CD4-positive, alpha-beta T cell treated with Interleukin-4 for 4 hours (primary cell): ENCODE measurements at regions not wholly inside any gene's neighbourhood (a gene's known extent, or its start where the extent isn't known, plus 50 kb on each side); places are given as distances from the start of the nearest gene placed in this dataset.
A peak's percentile ranks its signal among the peaks of the same experiment; 100 is the strongest.
"Not testable (repeated sequence)": the region's sequence is repeated elsewhere in the genome, so short reads cannot be mapped to it uniquely, and the experiment has no call there.

ENCODE experiments used
- DNase-seq: peaks from one replicate; pipeline ENCODE4 v3.0.0-alpha.2; 2020

DNA sequence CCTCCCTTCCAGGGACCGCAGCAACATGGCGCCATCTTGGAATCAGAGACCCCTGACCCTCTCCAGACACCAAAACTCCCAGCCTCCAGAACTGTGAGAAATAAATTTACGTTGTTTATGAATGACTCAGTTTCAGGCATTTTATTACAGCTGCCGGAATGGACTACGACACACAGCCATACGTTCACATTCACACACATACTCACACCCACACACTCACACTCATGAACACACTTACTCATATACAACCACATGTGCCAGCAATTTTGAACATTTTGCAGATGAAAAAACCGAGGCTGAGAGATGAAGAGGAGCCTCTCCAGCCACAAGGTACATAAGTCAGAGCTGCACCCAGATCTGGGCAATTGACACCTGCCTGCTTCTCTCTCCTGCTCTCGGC, 151.0 kb upstream of the RAB4A start:
- no peak for DNase-seq

DNA sequence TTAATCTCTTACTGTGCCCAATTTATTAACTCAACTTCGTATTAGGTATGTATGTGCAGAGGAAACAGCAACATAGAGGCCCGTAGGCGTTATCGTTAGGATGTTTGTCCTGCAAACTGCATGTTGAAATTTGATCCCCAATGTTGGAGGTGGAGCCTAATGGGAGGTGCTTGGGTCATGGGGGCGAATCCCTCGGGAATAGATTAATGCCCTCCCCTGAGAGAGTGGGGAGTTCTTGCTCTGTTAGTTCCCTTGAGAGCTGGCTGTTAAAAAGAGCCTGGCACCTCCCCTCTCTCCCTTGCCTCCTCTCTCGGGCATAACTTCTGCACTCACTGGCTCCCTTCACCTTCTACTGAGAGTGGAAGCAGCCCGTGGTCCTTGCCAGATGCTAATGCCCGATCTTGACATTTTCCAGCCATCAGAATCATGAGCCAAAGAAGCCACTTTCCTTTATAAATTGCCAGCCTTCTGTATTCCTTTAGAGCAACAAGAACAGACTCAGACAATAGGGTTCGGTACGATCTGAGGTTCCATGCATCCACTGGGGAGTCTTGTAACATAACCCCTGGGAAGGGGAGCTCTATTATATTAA, 149.0 kb upstream of the RAB4A start:
- no peak for DNase-seq

DNA sequence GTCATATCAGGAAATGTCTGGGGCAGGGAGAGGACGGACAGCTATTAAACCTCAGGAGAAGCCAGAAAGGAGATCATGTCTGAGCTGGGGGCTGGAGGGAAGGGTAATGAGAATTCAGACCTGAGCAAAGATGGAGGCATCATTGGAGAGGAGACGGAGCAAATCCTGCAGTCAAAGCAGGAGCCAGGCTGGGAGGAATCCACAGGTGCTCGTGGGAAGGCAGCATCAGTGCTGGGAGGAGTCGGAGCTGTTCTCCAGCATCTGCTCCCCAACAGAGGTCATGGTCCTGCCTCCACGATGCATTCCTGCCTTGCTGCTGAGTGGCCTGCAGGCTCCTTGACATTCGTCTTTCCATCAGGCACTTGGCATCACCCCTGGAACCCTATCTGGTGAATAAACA, 148.3 kb upstream of the RAB4A start:
- no peak for DNase-seq

DNA sequence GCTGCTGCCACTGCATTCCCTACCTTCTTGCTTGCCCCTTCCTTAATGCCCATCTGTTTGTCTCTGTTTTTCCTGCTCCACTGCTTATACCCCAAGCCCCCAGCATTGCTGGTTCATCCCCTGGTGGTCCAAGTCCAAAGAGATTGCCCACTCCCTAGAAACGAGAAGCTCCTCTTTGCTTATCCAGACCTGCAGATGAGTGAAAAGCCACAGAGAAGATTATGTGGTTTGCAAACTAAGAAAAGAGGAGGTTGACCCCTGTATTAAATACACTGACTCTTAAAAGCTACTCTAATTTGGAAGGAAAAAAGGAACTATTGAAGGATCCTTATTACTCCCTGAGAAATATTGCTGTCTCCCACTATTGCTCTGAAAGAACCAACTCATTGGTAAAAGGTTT, 146.8 kb upstream of the RAB4A start:
- DNase-seq: no peak

DNA sequence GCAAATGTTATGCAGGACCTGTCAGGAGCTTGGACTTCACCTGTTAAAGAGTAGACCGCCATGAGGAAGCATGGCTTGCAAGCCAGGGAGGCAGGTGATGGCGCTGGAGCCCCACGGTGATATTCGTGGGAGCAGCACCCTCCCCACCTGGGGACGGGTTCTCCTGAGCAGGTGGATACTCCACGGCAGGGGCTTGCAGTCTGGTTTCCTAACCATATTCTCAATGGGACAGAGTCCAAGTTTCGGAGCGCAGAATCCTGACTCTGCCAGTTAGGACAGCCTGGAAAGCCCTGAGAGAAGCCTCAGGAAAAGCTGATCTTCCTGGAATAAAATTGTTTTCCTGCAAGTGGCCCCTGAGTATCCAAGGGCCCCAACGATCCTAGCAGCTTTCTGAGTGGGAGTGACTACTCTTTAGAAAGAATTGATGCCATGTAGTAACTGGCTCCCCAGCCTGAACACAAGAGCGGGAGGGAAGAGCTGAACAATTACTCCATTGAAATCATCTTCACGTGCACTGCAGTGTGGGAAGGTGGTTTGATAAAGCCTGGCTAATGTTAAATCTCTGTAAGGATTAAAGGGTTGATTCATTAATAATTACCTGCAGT, 146.3 kb upstream of the RAB4A start:
- DNase-seq: no peak

DNA sequence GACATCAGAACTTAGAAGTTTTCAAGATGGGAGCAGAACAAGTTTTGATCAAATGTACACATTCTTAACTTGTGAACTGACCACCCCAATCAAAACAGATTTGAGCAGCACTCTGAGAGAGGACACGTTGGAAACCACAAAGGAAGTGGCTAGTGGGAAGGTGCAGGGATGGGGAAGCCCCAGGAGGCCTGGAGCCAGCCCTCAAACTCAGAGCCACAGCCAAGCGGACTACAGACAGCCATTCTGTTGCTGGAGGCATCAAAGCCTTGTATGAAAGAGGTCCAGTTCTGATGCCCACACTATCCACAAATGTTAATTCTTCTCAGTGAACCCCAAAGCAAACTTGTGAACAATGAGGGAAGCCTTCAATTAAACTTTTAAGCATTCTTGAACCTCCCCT, 143.6 kb upstream of the RAB4A start:
- no peak for DNase-seq

DNA sequence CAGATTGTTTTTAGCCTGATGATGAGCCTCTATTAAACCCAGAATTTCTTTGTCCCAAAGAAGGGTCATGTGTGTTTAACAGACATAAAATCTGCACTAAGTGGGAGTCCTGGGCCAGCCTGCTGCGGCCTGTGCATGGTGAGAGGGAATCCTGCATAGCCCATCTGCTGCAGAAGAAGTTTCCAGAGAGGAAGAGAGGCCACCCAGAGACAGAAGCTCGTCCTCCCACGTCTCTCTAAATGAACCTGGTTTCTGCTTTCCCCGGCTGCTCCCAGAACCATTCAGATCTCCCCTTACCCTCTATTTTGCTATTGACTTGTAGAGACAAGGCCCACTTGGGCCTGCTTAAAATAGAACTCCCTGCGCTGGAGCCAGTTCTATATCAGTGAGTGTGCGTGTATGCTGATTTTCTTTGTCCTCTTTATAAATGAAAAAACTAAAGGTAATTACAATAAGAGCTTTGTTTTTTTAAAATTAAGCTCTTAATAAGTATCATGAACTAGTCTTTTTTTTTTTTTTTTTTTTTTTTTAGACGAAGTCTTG, 142.8 kb upstream of the RAB4A start:
- DNase-seq: no peak

DNA sequence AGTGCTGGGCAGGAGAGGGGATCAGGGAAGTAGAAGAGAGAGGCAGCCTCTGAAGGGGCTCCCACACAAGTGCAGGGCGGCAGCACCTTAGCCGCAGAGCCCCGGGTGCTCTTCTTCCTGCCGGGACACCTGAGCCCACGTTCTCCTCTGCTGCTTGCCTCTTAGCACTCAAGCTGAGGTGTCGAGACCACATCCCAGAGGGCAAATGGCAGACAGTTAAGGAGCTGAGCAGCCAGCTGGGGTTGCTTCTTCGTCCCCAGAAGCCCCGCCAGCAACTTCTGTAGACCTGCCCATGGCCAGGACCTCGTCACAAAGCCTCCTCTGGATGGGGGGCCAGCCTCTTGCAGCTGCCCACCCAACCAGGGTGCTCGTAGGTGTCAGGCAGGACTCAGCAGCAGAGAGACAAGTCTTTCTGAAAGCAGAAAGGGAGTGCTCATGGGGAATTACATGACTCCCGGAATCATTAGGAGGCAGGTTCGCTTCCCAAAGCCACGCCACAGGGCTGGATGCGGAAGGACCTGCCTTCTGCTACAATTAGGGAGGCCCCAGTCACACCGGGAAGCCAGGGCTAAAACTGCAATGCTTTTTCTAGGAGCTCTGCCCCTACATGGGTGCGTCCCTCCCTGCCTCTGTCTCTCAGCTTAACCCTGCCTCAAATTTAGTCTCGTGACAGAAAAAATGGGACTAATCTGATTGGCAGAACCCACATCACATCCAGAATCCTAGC, 141.4 kb upstream of the RAB4A start:
- peak; percentile 26 for DNase-seq

DNA sequence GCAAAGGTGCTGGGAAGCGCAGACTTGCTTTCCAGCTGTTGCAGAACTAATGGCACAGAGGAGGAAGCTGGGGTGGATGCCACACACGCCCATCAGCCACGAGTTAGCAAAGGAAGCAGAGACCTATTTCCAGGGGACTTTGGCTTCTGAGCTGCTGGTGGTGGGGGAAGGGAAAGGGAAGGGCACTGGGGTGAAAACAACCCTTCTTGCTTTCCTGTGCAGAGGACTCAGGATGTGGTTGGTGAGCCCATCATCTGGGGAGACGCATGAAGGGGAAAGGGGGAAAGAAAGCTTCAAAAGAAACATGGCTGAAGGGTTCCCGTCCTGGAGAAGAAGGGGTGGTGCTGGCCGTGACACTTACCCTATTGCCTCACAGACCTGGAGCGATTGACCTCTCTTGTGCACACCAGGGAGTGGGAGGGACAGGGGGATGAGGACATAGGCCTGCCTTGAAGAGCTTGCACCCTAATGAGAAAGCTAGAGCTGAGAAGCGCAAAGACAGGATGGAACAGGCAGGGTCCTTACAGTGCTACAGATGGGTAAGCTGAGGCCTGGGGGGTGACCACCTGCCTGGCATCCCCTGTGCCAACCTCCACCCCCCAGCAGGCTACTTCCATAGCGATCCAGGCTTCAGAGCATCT, 140.8 kb upstream of the RAB4A start:
- DNase-seq: peak; percentile 26

DNA sequence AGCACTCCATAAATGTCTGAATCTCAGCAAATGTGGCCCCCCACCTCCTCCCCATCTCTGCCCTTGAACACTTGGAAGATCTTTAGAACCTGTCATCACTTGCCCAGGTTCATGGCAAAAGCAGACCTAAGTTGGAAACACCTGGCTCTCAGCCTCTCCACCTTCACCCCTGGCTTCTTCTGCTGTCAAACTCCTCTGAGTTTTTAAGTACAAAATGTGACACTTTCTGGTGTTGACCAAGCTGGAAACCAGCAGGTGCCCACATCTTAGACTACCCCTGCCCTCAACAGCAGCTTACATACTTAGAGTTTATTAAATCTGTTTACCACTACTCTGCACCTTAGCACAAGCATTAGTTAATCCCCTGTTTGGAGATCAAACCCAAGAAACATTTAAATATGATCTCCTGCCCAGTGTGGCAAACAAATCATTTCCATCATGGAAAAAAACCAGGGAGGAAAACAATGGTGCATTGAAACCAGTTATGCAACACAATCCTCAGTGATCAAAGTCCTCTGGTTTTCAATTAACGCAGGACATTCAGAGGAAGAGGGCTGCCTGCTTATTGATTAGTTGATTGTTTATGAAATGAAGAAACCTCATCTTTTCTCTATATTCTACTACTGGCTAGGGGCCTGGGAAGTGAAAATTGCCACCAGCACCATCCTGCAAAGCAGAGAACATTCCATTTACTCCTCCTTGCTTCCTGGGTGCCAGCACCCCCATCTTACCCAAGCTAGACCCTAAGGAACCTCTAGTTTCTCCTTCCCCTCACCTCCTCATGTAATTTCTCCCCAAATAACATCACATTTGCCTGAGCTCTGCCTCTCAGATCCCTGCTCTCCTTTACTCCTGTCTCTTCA, 139.4 kb upstream of the RAB4A start:
- no peak for DNase-seq

DNA sequence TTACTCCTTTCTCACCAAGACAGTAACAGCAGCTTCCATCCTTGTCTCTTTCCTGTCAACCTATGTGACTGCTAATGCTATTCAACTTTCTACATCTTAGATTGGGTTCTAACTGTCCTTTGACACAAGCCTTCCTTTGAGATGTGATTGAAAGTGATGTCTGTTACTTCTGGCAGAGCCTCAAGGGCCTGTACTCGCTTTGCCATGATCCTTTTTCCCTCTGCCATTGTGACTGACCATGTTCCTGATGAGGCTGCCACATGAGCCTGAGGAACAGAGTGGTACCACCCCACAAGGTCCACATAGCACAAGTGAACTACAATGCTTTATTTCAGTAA, 138.8 kb upstream of the RAB4A start:
- DNase-seq: no peak

DNA sequence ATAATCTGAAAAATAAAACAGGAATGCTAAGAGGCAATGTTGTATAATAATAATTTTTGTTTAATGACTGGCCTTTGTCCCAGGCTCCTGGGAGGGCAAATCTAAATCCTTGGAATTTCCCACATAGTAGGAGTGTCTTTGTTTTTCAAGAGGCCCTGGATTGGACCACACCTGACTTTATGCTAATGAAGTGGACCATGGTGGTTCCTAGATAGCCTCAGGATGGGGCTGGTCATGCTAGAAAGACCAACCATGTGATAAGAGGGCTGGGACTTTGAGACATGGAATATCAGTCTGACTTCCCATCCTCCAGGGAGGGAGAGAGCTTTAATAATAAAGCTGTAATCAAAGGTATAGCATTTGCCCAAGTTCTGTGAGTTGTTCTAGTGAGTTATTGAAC, 138.2 kb upstream of the RAB4A start:
- no peak for DNase-seq

DNA sequence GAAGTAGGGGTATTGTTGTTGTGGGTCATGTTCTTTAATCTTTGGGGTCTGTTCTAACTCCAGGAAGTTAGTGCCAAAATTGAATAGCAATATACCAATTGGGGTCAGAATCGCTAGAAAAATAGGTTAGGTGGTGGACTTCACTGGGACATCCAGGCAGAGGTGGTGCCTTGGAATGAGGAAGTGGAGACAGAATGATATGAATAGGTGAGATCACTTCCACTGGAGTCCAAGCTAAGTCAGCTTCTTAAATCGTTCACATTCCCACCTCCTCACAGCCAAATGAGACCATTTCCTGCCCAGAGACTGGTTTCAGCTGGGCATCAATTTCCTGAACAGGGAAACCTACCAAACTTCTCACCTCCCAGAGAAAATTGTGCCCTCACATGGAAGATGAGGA, 137.8 kb upstream of the RAB4A start:
- DNase-seq: no peak

DNA sequence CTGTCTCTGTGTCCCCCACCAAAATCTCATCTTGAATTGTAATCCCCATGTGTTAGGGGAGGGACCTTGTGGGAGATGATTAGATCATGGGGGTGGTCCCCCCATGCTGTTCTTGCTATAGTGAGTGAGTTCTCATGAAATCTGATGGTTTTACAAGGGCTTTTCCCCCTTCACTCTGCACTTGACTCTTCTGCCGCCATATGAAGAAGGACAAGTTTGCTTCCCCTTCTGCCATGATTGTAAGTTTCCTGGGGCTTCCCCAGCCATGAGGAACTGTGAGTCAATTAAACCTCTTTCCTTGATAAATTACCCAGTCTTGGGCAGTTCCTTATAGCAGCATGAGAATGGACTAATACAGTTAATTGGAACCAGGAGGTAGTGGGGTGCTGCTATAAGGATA, 137.1 kb upstream of the RAB4A start:
- DNase-seq: no peak

DNA sequence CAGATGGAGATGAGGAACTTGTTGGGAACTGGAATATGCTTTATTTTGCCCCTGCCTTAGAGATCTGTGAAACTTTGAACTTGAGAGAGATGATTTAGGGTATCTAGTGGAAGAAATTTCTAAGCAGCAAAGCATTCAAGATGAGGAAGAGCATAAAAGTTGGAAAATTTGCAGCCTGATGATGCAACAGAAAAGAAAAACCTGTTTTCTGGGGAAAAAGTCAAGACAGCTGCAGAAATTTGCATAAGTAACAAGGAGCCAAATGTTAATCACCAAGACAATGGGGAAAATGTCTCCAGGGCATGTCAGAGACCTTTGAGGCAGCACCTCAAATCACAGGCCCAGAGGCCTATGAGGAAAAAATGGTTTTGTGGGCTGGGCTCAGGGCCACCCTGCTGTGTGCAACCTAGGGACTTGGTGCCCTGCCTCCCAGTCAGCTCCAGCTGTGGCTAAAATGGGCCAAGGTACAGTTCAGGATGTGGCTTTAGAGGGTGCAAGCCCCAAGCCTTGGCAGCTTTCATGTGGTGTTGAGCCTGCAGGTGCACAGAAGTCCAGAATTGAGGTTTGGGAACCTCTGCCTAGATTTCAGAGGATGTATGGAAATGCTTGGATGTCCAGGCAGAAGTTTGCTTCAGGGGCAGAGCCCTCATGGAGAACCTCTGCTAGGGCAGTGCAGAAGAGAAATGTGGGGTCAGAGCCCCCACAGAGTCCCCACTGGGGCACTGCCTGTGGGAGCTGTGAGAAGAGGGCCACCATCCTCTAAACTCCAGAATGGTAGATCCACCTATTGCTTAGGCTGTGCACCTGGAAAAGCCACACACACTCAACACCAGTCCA, 136.3 kb upstream of the RAB4A start:
- not testable (repeated sequence) for DNase-seq

DNA sequence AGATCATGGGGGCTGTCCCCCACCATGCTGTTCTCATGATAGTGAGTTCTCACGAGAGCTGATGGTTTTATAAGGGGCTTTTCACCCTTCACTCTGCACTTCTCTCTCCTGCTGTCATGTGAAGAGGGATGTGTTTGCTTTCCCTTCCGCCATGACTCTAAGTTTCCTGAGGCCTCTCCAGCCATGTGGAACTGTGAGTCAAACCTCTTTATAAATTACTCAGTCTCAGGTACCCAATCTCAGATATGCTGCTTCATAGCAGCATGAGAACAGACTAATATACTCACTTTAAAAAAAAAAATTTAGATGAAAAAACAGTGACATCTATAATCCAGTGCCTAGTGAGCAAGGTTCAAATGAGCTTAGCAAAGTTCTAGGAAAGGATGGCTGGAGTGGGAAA, 135.1 kb upstream of the RAB4A start:
- no peak for DNase-seq

DNA sequence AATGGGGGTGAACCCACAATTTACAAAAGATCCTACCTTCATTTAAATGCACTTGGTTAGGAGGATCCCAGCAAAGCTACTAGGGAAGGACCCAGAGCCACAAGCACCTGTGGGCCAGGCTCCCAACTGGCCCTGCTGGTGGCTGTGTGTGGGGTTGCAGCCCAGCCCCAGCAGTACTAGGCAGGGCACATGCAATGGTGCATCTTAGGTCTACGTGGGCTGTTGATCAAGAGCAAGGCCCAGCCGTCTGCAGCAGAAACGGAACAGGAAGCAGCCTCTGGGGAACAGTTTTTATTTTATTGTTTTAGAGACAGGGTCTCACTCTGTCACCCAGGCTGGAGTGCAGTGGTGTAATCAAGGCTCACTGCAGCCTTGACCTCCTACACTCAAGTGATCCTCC, 134.1 kb upstream of the RAB4A start:
- DNase-seq: no peak

DNA sequence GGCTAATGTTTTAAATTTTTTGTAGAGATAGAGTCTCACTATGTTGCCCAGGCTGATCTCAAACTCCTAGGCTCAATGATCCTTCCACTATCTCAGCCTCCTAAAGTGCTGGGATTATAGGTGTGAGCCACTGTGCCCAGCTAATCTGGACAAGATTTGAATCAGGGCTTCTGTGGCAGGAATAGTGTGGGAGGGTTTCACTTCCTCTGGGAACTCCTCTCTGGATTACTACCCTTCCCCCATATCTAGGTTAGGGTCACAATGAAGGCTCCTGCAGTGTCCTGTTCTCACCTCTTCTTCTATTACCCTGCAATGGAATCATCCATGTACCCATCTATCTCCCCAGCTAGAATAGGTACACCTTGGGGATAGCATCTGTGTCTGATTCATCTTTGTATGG, 133.6 kb upstream of the RAB4A start:
- DNase-seq: no peak

DNA sequence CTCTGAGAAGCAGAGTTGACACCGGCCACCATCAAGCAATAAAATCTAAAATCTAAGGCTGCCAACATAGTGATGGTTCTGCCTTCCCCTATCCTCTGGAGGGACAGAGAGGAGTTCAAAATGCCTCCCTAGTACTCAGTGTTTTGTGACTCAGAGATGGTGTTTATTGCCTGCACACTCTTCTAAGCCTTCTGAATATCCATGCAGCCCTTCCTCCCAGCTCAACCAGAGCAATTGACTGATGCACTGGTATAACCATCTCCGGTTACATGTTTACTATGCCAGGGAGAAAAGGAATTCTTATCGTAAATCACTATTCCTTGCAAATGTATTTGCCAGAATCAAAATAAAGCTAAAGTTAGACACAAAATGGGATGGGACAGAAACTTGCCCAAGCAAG, 132.9 kb upstream of the RAB4A start:
- no peak for DNase-seq

DNA sequence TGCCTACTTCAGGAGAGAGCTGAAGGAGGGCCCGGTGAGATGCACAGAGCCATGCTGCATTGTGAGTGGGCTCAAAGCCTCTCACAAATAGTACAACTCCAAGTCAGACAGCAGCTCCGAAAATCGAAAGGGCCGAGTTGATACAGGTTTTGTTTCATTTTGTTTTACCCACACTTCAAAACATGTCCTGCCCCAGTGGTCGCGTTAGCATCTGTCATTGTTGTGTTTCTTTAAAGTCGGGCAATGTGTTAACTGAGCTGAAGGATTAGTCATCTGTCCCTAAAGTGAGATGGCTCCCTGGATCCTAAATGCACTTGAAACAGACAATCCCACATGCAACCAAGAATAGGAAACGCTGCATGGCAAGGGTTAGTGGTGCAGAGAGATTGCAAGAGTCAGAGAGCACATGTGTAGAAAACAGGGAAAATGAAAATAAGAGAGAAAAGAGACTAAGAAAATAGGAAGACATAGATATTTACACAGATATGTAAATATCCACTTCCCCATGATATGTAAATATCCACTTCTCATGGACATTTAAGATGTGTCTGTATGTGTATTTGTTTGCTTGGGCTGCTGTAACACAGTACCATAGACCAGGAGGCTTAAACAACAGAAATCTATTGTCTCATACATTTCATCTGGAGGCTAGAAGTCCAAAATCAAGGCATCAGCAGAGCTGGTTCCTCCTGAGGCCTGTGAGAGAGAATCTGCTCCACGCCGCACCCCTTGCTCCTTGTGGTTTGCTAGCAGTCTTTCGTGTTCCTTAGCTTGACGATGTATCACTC, 131.4 kb upstream of the RAB4A start:
- no peak for DNase-seq

DNA sequence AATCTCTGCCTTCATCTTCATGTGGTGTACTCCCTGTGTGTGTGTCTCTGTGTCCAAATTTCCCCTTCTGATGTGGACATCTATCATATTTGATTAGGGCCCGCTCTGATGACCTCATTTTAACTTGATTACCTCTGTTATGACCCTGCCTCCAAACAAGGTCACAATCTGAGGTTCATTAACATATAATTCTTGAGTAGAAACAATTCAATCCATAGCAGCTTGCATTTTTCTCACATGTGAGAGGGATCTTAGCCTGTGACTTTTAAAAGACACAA, 130.9 kb upstream of the RAB4A start:
- DNase-seq: no peak

DNA sequence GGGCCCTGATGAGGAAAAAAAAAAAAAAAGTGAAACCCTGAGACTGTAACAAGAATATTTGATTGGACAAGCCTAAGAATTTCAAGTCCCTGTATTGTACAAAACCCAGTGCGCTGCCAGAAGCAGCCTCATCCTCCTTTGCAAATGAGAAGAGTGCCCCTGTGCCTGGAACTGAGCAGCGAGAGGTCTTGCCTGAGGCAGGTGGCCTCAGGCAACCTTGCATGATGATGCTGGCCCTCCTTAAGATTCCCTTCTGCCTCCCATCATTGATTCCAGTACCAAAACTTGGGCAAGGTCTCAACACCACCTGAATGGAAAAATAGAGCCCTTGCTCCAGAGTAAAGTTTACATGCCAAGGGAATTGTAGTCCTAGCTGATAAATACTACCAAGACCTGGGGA, 129.6 kb upstream of the RAB4A start:
- DNase-seq: no peak
